GM12801 (cell line): ENCODE measurements at regions not wholly inside any gene's neighbourhood (a gene's known extent, or its start where the extent isn't known, plus 50 kb on each side); places are given as distances from the start of the nearest gene placed in this dataset.

Experiments used
- CTCF ChIP-seq: IDR thresholded peaks from one replicate; pipeline ENCODE4 v1.5.1; 2011; ENCODE audit warnings: control low read depth; ENCODE audit not compliant: insufficient read length; ENCODE audit errors: extremely low read depth

GRCh38 chr13:103297083-103297482 lies 230.9 kb upstream of the SLC10A2 start:
- TF ChIP-seq CTCF: no peak

GRCh38 chr13:103291798-103292572 lies 225.8 kb upstream of the SLC10A2 start:
- TF ChIP-seq CTCF: no peak

- no peak for TF ChIP-seq CTCF
Observed at GRCh38 chr13:103291226-103291625, 225.0 kb upstream of the SLC10A2 start.

- TF ChIP-seq CTCF: no peak
Observed at GRCh38 chr13:103289681-103290080, 223.5 kb upstream of the SLC10A2 start.

- TF ChIP-seq CTCF: no peak
Observed at GRCh38 chr13:103288114-103288513, 221.9 kb upstream of the SLC10A2 start.

- TF ChIP-seq CTCF: no peak
Observed at GRCh38 chr13:103287659-103288058, 221.4 kb upstream of the SLC10A2 start.

- no peak for TF ChIP-seq CTCF
Observed at GRCh38 chr13:103284466-103284865, 218.2 kb upstream of the SLC10A2 start.
